Smooth muscle cell (in vitro differentiated cells): ENCODE measurements at regions not wholly inside any gene's neighbourhood (a gene's known extent, or its start where the extent isn't known, plus 50 kb on each side); places are given as distances from the start of the nearest gene placed in this dataset.

ENCODE experiments used
- DNase-seq: peaks from one replicate; lab custom pipeline; 2025; ENCODE audit not compliant: unreplicated experiment; lab: John Stamatoyannopoulos, UW
- H2AFZ ChIP-seq: fragments of 200-600 bp; sonication (generic); 2 replicates; pipeline ENCODE4 v1.6.0; 2016; ENCODE audit warnings: antibody characterized with exemption, low read depth, mild to moderate bottlenecking
- H3F3A ChIP-seq: fragments of 200-600 bp; sonication (generic); 2 replicates; pipeline ENCODE4 v1.6.0; 2017; ENCODE audit warnings: antibody characterized with exemption, low read depth
- H3K27ac ChIP-seq: fragments of 200-600 bp; sonication (generic); 2 replicates; pipeline ENCODE4 v1.5.1; 2016; ENCODE audit warnings: low read depth, mild to moderate bottlenecking
- H3K27me3 ChIP-seq: fragments of 200-600 bp; sonication (generic); 2 replicates; pipeline ENCODE4 v1.6.1; 2016; ENCODE audit warnings: low read depth, mild to moderate bottlenecking
- H3K36me3 ChIP-seq: fragments of 200-600 bp; sonication (generic); 2 replicates; pipeline ENCODE4 v1.5.1; 2016; ENCODE audit warnings: low read depth
- H3K4me1 ChIP-seq: fragments of 200-600 bp; sonication (generic); 2 replicates; pipeline ENCODE4 v1.5.1; 2016; ENCODE audit warnings: low read depth
- H3K4me2 ChIP-seq: fragments of 200-600 bp; sonication (generic); 2 replicates; pipeline ENCODE4 v1.6.0; 2016; ENCODE audit warnings: mild to moderate bottlenecking
- H3K4me3 ChIP-seq: fragments of 200-600 bp; sonication (generic); 2 replicates; pipeline ENCODE4 v1.5.1; 2016; ENCODE audit warnings: mild to moderate bottlenecking
- H3K79me2 ChIP-seq: fragments of 200-600 bp; sonication (generic); 2 replicates; pipeline ENCODE4 v1.6.0; 2016; ENCODE audit warnings: low read depth, mild to moderate bottlenecking
- H3K9ac ChIP-seq: fragments of 200-600 bp; sonication (generic); 2 replicates; pipeline ENCODE4 v1.6.0; 2016; ENCODE audit warnings: low read depth
- H3K9me3 ChIP-seq: fragments of 200-600 bp; sonication (generic); replicated peaks from 2 replicates; pipeline ENCODE4 v1.5.1; 2016; ENCODE audit warnings: low read depth
- H4K20me1 ChIP-seq: fragments of 200-600 bp; sonication (generic); 2 replicates; pipeline ENCODE4 v1.6.0; 2016; ENCODE audit warnings: low read depth
- CTCF ChIP-seq: fragments of 200-600 bp; sonication (generic); IDR thresholded peaks from 2 replicates; pipeline ENCODE4 v1.5.1; 2017; ENCODE audit warnings: borderline replicate concordance, mild to moderate bottlenecking, antibody characterized with exemption; ENCODE audit not compliant: insufficient read depth, poor library complexity, severe bottlenecking
- WGBS: methylation state at CpG from one replicate; pipeline ENCODE4 v1.1.7; 2016; ENCODE audit warnings: low lambda C conversion rate; 5-methylcytosine and 5-hydroxymethylcytosine counted together

DNA sequence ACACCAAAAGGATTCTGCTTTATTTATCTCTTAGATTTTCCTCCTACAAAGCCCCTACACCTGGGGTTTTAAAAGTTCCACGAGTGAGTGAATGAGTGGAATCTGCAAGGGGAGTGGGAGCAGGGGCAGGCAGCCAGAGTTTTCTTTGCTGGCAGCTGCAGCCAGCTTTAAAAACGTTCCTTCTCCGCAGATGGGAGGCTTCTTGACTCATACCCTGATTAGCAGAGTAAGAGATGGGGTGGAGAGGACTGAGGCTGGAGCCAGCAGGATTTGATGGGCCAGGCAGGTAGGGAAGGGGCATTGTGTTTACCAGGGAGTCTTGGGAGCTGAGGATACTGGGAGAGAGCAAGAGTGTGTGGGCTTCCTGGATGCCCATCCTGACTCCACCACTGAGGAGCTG lies 99.6 kb upstream of the TNP1 start:
- WGBS, result 16% methylated on average over 3 of the region's 3 CpGs
- Histone ChIP-seq H4K20me1 (no peaks in the 10 kb centered on the region), H3K9ac (no peak overlapping the region), H3F3A (no peaks in the 10 kb centered on the region), H3K4me1 (no peaks in the 10 kb centered on the region), H2AFZ (no peak overlapping the region), H3K4me2 (no peak overlapping the region), H3K79me2 (no peaks in the 10 kb centered on the region), H3K27ac (no peak overlapping the region), H3K36me3 (no peaks in the 10 kb centered on the region), H3K4me3 (no peak overlapping the region), H3K9me3 (no peaks in the 10 kb centered on the region), H3K27me3 (no peaks in the 10 kb centered on the region)
- DNase-seq, result no peak
- TF ChIP-seq CTCF, result no peak

DNA sequence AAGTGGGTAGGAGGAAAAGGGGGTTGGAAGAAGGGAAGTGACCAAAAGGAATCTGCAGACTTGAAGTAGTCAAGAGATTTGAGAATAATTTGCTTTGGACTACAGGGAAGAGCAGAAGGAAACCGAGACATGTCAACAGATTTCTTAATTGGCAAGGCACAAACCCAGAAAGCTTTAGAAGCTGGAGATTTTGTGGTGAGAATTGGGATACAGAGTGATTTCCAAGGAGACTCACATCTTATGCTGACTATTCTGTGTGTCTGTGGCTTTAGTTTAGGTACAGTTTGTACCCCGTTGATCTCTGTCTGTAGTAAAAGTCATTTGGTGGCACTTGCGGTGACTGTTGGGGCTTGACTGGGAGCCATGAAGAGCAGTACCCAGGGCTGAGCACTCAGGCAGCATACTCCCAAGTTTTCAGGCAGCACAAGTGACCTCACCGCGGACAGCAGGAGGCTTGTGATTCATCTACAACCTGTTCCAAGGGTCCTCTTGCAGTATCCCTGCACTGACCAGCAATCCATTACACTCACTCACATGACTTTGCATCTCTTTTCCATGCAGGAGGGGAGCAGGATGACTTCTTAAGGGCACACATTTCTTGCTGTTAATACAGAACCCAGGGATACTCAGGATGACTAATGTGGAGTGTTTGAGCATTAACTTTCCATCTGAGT lies 97.1 kb upstream of the TNP1 start:
- Histone ChIP-seq H3K27ac (no peak overlapping the region), H3F3A (no peaks in the 10 kb centered on the region), H3K27me3 (no peaks in the 10 kb centered on the region), H3K9me3 (no peaks in the 10 kb centered on the region), H3K4me1 (no peaks in the 10 kb centered on the region), H3K4me2 (no peak overlapping the region), H3K36me3 (peaks cover 2% of the 10 kb centered on the region), H2AFZ (no peak overlapping the region), H4K20me1 (no peaks in the 10 kb centered on the region), H3K9ac (no peak overlapping the region), H3K79me2 (no peaks in the 10 kb centered on the region), H3K4me3 (no peak overlapping the region)
- WGBS, result 91% methylated on average over 5 of the region's 5 CpGs
- DNase-seq, result no peak
- TF ChIP-seq CTCF, result no peak

- H3K4me2 ChIP-seq, result no peak overlapping the region
- no peak overlapping the region for H3K9ac ChIP-seq
- WGBS, result 84% methylated on average over 4 of the region's 4 CpGs
- no peaks in the 10 kb centered on the region for H3F3A ChIP-seq
- no peaks in the 10 kb centered on the region for H3K27me3 ChIP-seq
- H3K27ac ChIP-seq, result no peak overlapping the region
- H3K4me3 ChIP-seq, result no peak overlapping the region
- no peaks in the 10 kb centered on the region for H3K9me3 ChIP-seq
- H3K79me2 ChIP-seq, result no peaks in the 10 kb centered on the region
- H3K4me1 ChIP-seq, result no peaks in the 10 kb centered on the region
- no peak overlapping the region for H2AFZ ChIP-seq
- DNase-seq, result no peak
- H3K36me3 ChIP-seq, result peaks cover 4% of the 10 kb centered on the region
- TF ChIP-seq CTCF, result no peak
- H4K20me1 ChIP-seq, result no peaks in the 10 kb centered on the region
Measured at GRCh38 chr2:216951171-216951570, 91.3 kb upstream of the TNP1 start.

GRCh38 chr2:216950547-216950946 lies 90.7 kb upstream of the TNP1 start:
- Histone ChIP-seq H2AFZ (no peak overlapping the region), H3F3A (no peaks in the 10 kb centered on the region), H3K4me3 (no peak overlapping the region), H3K79me2 (no peaks in the 10 kb centered on the region), H3K36me3 (peaks cover 4% of the 10 kb centered on the region), H3K4me2 (no peak overlapping the region), H3K27me3 (no peaks in the 10 kb centered on the region), H3K4me1 (no peaks in the 10 kb centered on the region), H3K9ac (no peak overlapping the region), H3K9me3 (no peaks in the 10 kb centered on the region), H4K20me1 (no peaks in the 10 kb centered on the region), H3K27ac (no peak overlapping the region)
- TF ChIP-seq CTCF, result no peak
- 73% methylated on average over 2 of the region's 2 CpGs for WGBS
- DNase-seq, result no peak
